GM12878 (cell line): ENCODE measurements at regions not wholly inside any gene's neighbourhood (a gene's known extent, or its start where the extent isn't known, plus 50 kb on each side); places are given as distances from the start of the nearest gene placed in this dataset.

Experiments used
- ATAC-seq: fragments of 200-7000 bp; cut with Tn5 transposase; 3 replicates; pipeline ENCODE4 v1.9.1; 2020; ENCODE audit warnings: mild to moderate bottlenecking, moderate library complexity
- BruUV-seq: library from RNA; stranded (reverse); fragments of 400-500 nt; replicated peaks from 2 replicates; lab custom pipeline; 2021; lab: Mats Ljungman, UMichigan
- CTCF ChIA-PET: fragments of 300-600 bp; sonication (Branson Sonifier 250); formaldehyde crosslinking; extraction: SDS; loops from one replicate; lab custom pipeline; 2021; ENCODE audit warnings: inconsistent platforms; lab: Yijun Ruan, JAX
- POLR2A ChIA-PET: fragments of 350-600 bp; formaldehyde crosslinking; extraction: SDS; loops from one replicate; lab custom pipeline; 2021; ENCODE audit warnings: inconsistent platforms; lab: Charles Lee
- RAD21 ChIA-PET: fragments of 300-600 bp; sonication (Branson Sonifier 250); formaldehyde crosslinking; loops from one replicate; lab custom pipeline; 2023; ENCODE audit warnings: antibody characterized with exemption; ENCODE audit not compliant: unreplicated experiment; lab: Charles Lee
- SMC1A ChIA-PET: fragments of 300-600 bp; sonication (Branson Sonifier 250); formaldehyde crosslinking; loops from one replicate; lab custom pipeline; 2023; ENCODE audit not compliant: unreplicated experiment, uncharacterized antibody; lab: Charles Lee
- DNase-seq: peaks from one replicate; pipeline ENCODE4 v3.0.0-alpha.2; 2011; ENCODE audit warnings: low read depth, low spot score
- FAIRE-seq: peaks from 3 replicates; lab custom pipeline; 2011; peaks lifted over from hg19 to GRCh38; lab: Jason Lieb, UNC
- H2AFZ ChIP-seq: 2 replicates; pipeline ENCODE4 v1.6.0; 2011; ENCODE audit warnings: low read depth, low read length, control low read depth; ENCODE audit not compliant: control insufficient read depth
- H3K27ac ChIP-seq: 2 replicates; pipeline ENCODE4 v1.5.1; 2011; ENCODE audit warnings: control low read depth; ENCODE audit not compliant: control insufficient read depth, insufficient read depth
- H3K27me3 ChIP-seq, 2 experiments: replicated peaks in 1 of 2; 2 replicates each; pipeline versions ENCODE4 v1.6.0 to v1.6.1; 2011; ENCODE audit warnings: low read length in 1 of 2; ENCODE audit not compliant: control insufficient read depth in 2 of 2, insufficient read depth in 2 of 2
- H3K36me3 ChIP-seq, 2 experiments: 2 replicates each; pipeline ENCODE4 v1.5.1; 2011; ENCODE audit warnings: low read length in 1 of 2; ENCODE audit not compliant: control insufficient read depth in 2 of 2, insufficient read depth in 2 of 2
- H3K4me1 ChIP-seq: 2 replicates; pipeline ENCODE4 v1.6.1; 2011; ENCODE audit warnings: mild to moderate bottlenecking, low read length, moderate library complexity, mixed read lengths; ENCODE audit not compliant: control insufficient read depth, insufficient read depth
- H3K4me2 ChIP-seq: 2 replicates; pipeline ENCODE4 v1.6.0; 2011; ENCODE audit warnings: control low read depth; ENCODE audit not compliant: control insufficient read depth, insufficient read depth
- H3K4me3 ChIP-seq: fragments of 200-600 bp; sonication (generic); 2 replicates; pipeline ENCODE4 v1.5.1; 2016
- H3K79me2 ChIP-seq: 2 replicates; pipeline ENCODE4 v1.6.0; 2011; ENCODE audit warnings: low read length; ENCODE audit not compliant: control insufficient read depth, insufficient read depth
- H3K9ac ChIP-seq: 2 replicates; pipeline ENCODE4 v1.8.0; 2011; ENCODE audit warnings: low read length, control low read depth, mixed read lengths; ENCODE audit not compliant: control insufficient read depth, insufficient read depth
- H3K9me3 ChIP-seq: replicated peaks from 3 replicates; pipeline ENCODE4 v1.5.1; 2011; ENCODE audit warnings: mild to moderate bottlenecking, low read length; ENCODE audit not compliant: control insufficient read depth, insufficient read depth
- H4K20me1 ChIP-seq: 2 replicates; pipeline ENCODE4 v1.6.0; 2011; ENCODE audit not compliant: control insufficient read depth, insufficient read depth
- CEBPB ChIP-seq, 2 experiments: fragments of 150-350 bp in 1 of 2; IDR thresholded peaks; 2 replicates each; pipeline ENCODE4 v1.6.1; 2012 to 2014; ENCODE audit warnings: low read depth in 2 of 2, low read length in 2 of 2, borderline replicate concordance in 1 of 2, inconsistent platforms in 1 of 2
- EZH2 ChIP-seq: IDR thresholded peaks from 2 replicates; pipeline ENCODE4 v1.6.1; 2012; ENCODE audit warnings: low read depth, mild to moderate bottlenecking, control low read depth, inconsistent platforms, low read length, borderline replicate concordance; ENCODE audit not compliant: control insufficient read depth
- IRF3 ChIP-seq: fragments of 450-650 bp; IDR thresholded peaks from 2 replicates; pipeline ENCODE4 v1.6.1; 2014; ENCODE audit warnings: mild to moderate bottlenecking
- LARP7 ChIP-seq: fragments of 450-650 bp; IDR thresholded peaks from 2 replicates; pipeline ENCODE4 v1.6.1; 2017; ENCODE audit warnings: mild to moderate bottlenecking
- MEF2B ChIP-seq: fragments of 450-650 bp; IDR thresholded peaks from 2 replicates; pipeline ENCODE4 v1.6.1; 2018; ENCODE audit warnings: mild to moderate bottlenecking, moderate library complexity; ENCODE audit not compliant: partially characterized antibody, poor library complexity, severe bottlenecking
- NFIC ChIP-seq: IDR thresholded peaks from 2 replicates; pipeline ENCODE4 v1.6.1; 2012; ENCODE audit warnings: low read depth, mild to moderate bottlenecking, inconsistent platforms, low read length, moderate library complexity
- NFYA ChIP-seq: IDR thresholded peaks from 2 replicates; pipeline ENCODE4 v1.6.1; 2011; ENCODE audit warnings: low read depth, mild to moderate bottlenecking, low read length, improper control_type of control experiment, borderline replicate concordance
- NR2C1 ChIP-seq: fragments of 450-650 bp; IDR thresholded peaks from 2 replicates; pipeline ENCODE4 v1.6.1; 2017; ENCODE audit warnings: antibody characterized with exemption, mild to moderate bottlenecking, moderate library complexity
- NR2F1 ChIP-seq: fragments of 450-650 bp; conservative IDR thresholded peaks from 2 replicates; pipeline ENCODE4 v1.6.1; 2017; ENCODE audit warnings: mild to moderate bottlenecking
- NRF1 ChIP-seq: conservative IDR thresholded peaks from 2 replicates; pipeline ENCODE4 v1.6.1; 2011; ENCODE audit warnings: mild to moderate bottlenecking, low read depth, low read length, improper control_type of control experiment
- PAX5 ChIP-seq: IDR thresholded peaks from 2 replicates; pipeline ENCODE4 v1.6.1; 2011; ENCODE audit warnings: low read depth, low read length, borderline replicate concordance
- POLR2A ChIP-seq: IDR thresholded peaks from 2 replicates; pipeline ENCODE4 v1.6.1; 2011; ENCODE audit warnings: low read depth, mild to moderate bottlenecking, low read length
- POLR2AphosphoS5 ChIP-seq: IDR thresholded peaks from 2 replicates; pipeline ENCODE4 v1.6.1; 2011; ENCODE audit warnings: mild to moderate bottlenecking, low read length, inconsistent platforms
- RBBP5 ChIP-seq: fragments of 200-600 bp; sonication (generic); conservative IDR thresholded peaks from 2 replicates; pipeline ENCODE4 v1.6.1; 2016
- SUPT20H ChIP-seq: IDR thresholded peaks from 2 replicates; pipeline ENCODE4 v1.6.1; 2011; ENCODE audit warnings: low read depth, mild to moderate bottlenecking, low read length, moderate library complexity, borderline replicate concordance; ENCODE audit not compliant: control insufficient read depth
- TCF7 ChIP-seq: IDR thresholded peaks from 2 replicates; pipeline ENCODE4 v1.6.1; 2014; ENCODE audit warnings: antibody characterized with exemption, borderline replicate concordance
- ZBED1 ChIP-seq: IDR thresholded peaks from 2 replicates; pipeline ENCODE4 v1.6.1; 2016; ENCODE audit warnings: borderline replicate concordance
- ZNF622 ChIP-seq: fragments of 450-650 bp; IDR thresholded peaks from 2 replicates; pipeline ENCODE4 v1.6.1; 2017; ENCODE audit warnings: mild to moderate bottlenecking, inconsistent platforms
- ZZZ3 ChIP-seq: IDR thresholded peaks from 2 replicates; pipeline ENCODE4 v1.6.1; 2011; ENCODE audit warnings: low read depth; ENCODE audit not compliant: control insufficient read depth, insufficient read length
- WGBS: methylation state at CpG from one replicate; pipeline ENCODE4 v1.1.6; 2016; ENCODE audit warnings: low lambda C conversion rate; ENCODE audit not compliant: insufficient replicate concordance, insufficient coverage; ENCODE audit errors: missing lambda C conversion rate; 5-methylcytosine and 5-hydroxymethylcytosine counted together
- in situ Hi-C: fragments of 300-500 bp; cut with MboI; formaldehyde crosslinking; loops from 9 replicates; pipeline ENCODE4 v1.14.3; 2018; ENCODE audit warnings: mixed read lengths
- intact Hi-C: fragments of 100-400 bp; cut with micrococcal nuclease; formaldehyde crosslinking; loops from one replicate; pipeline ENCODE4 v1.14.2; 2022; ENCODE audit not compliant: unreplicated experiment

- FAIRE-seq (no peak), ATAC-seq (no peak), DNase-seq (no peak)
- no peaks in the 10 kb centered on the region; a peak in 1 of 4 replicates for H3K27me3 ChIP-seq
- intact Hi-C loops, result no loop called here
- H3K9ac ChIP-seq, result no peak overlapping the region
- TF ChIP-seq NR2F1 (no peak), POLR2A (no peak), NR2C1 (no peak), NFIC (no peak), CEBPB (IDR thresholded peaks at IDR 0.05; ENCODE audit: borderline replicate concordance in 1 of 2, low read depth in 2 of 2, low read length in 2 of 2) (no peak), MEF2B (no peak), EZH2 (no peak), RBBP5 (no peak), ZZZ3 (no peak), TCF7 (no peak), NRF1 (no peak), POLR2AphosphoS5 (no peak), SUPT20H (no peak), IRF3 (no peak), ZBED1 (no peak), NFYA (no peak), ZNF622 (no peak), LARP7 (no peak), PAX5 (no peak)
- BruUV-seq, result no TSS peak
- no peak overlapping the region for H3K4me2 ChIP-seq
- no peak overlapping the region for H3K4me3 ChIP-seq
- H2AFZ ChIP-seq, result no peak overlapping the region
- H3K4me1 ChIP-seq, result peaks cover 7% of the 10 kb centered on the region
- 23% methylated on average over 3 of the region's 3 CpGs for WGBS
- in situ Hi-C loops, result no loop called here
- CTCF ChIA-PET, result no interaction called here
- H3K36me3 ChIP-seq, result no peaks in the 10 kb centered on the region
- SMC1A ChIA-PET, result no interaction called here
- no peak overlapping the region for H3K27ac ChIP-seq
- H4K20me1 ChIP-seq, result no peaks in the 10 kb centered on the region
- no peaks in the 10 kb centered on the region for H3K79me2 ChIP-seq
- RAD21 ChIA-PET, result no interaction called here
- H3K9me3 ChIP-seq, result no peaks in the 10 kb centered on the region
- POLR2A ChIA-PET, result no interaction called here
Measured at GRCh38 chr10:83942410-83942809, 196.9 kb upstream of the GHITM start.
